GM19328 (cell line): ENCODE measurements at regions not wholly inside any gene's neighbourhood (a gene's known extent, or its start where the extent isn't known, plus 50 kb on each side); places are given as distances from the start of the nearest gene placed in this dataset.
"Not testable (repeated sequence)": the region's sequence is repeated elsewhere in the genome, so short reads cannot be mapped to it uniquely, and the experiment has no call there.

Source experiments
- ATAC-seq: cut with Tn5 transposase; IDR thresholded peaks from one replicate; pipeline ENCODE4 v1.9.1; 2021; ENCODE audit warnings: mild to moderate bottlenecking, moderate library complexity; ENCODE audit not compliant: unreplicated experiment

- ATAC-seq: no peak
These were observed 100.6 kb upstream of the PNPLA4 start for GRCh38 chrX:8027827-8028226.

- no peak for ATAC-seq
These were observed 98.5 kb upstream of the PNPLA4 start for GRCh38 chrX:8025705-8026104.

DNA sequence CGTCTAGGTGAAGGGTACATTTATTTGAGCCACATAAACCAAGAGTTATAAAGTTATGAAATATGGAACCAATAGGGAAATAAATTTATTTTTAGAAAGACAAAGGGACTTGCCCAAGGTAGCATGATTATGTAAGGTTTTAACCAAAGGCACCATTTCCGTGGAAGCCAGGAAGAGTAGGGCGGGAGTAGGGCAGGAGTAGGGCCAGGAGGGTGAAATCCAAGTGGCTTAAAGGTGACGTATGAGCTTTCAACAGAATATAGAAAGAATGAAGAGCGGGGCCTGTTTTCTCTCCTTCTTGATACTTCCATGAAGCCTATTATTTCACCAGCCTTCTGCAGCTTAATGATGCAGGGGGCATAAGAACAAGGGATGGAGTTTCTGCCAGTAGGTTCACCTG lies 91.7 kb upstream of the PNPLA4 start:
- no peak for ATAC-seq

DNA sequence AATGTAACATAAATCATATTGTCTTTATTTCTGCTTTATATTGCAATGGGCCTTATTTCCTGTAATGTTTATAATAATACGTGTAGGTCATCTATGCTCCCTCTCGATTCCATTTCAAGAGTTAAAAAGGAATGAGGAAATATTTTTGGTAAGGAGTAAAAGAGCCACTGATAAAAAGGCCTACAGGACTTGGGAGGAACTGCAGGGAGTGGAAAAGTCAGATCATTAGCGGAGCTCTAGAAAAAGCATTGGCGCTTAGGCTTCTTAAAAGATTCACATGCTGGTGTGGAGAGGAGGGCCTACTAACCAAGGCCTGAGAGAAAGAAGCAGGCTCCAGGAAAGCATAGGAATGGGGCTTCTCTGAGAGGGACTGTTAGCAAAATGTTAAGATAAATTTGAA lies 82.9 kb upstream of the PNPLA4 start:
- no peak for ATAC-seq

GRCh38 chrX:8005678-8006347 lies 78.6 kb upstream of the PNPLA4 start:
- no peak for ATAC-seq

DNA sequence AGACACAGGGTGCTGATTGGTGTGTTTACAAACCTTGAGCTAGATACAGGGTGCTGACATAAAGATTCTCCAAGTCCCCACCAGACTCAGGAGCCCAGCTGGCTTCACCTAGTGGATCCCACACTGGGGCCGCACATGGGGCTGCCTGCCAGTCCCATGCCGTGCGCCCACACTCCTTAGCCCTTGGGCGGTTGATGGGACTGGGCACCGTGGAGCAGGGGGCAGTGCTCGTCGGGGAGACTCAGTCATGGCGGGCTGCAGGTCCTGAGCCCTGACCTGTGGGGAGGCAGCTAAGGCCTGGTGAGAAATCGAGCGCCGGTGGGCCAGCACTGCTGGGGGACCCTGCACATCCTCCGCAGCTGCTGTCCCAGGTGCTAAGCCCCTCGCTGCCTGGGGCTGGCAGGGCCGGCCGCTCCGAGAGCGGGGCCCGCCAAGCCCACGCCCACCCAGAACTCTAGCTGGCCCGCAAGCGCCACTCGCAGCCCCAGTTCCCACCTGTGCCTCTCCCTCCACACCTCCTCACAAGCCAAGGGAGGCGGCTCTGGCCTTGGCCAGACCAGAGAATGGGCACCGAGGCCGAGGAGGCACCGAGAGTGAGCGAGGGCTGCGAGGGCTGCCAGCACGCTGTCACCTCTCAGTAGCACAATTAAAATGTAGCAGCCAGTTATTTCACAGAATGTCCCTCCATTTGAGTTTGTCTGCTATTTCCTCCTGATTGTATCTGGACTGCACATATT lies 76.1 kb upstream of the PNPLA4 start:
- no peak for ATAC-seq

- ATAC-seq: no peak
These were observed 69.6 kb upstream of the PNPLA4 start for GRCh38 chrX:7996851-7997250.

- peak; percentile 66 for ATAC-seq
These were observed 69.2 kb upstream of the PNPLA4 start for GRCh38 chrX:7996414-7996813.

DNA sequence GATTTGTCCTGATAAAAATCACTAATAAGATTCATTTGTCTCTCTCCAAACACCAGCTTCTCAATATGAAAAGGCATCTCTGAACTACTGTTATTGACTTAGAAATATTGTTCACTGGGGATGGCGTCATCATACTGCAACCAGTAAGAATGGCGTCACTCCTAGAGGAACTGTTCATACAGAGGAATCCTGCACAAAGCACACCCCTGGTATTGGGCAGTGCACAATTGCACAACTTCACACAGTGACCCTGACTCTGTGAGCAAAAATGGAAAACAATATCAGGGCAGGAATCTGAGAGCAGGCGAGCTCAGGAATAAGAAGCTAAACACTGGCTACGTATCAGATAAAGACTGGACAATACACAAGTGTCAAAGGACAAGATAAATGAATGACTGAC lies 66.7 kb upstream of the PNPLA4 start:
- no peak for ATAC-seq

DNA sequence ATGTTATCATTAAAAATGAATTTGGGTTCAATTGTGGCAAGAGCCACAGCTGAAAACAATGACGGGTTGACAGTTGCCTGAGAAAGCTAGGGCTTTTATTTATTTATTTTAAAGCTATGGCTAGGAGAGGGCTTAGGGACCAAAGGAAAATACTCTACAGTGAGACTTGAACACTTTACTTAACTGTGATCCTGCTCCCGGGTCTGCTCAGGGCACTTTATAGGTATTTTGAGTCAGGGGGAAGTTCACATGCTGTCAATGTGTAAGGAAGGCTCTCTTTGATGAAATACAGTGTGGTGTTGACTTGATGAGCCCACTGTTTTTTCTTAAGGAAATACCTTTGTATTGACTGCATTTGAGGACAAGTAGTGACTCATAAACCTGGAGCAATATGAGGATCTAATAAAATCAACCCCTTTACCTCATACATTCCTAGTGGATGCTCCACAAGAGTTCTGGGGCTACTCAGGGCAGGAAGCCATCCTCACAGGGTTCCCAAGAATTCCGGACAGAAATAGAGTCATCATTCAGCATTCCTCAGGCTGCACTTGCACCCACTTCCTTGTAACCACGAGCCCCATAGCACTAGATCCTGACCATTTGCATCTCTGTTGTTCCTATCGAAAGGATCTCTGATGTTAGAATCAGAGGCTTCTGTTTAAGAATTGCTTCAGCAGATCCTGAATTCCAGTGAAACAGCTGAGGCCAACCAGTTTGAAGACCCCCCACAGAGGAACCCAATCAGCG lies 61.0 kb upstream of the PNPLA4 start:
- ATAC-seq: not testable (repeated sequence)

DNA sequence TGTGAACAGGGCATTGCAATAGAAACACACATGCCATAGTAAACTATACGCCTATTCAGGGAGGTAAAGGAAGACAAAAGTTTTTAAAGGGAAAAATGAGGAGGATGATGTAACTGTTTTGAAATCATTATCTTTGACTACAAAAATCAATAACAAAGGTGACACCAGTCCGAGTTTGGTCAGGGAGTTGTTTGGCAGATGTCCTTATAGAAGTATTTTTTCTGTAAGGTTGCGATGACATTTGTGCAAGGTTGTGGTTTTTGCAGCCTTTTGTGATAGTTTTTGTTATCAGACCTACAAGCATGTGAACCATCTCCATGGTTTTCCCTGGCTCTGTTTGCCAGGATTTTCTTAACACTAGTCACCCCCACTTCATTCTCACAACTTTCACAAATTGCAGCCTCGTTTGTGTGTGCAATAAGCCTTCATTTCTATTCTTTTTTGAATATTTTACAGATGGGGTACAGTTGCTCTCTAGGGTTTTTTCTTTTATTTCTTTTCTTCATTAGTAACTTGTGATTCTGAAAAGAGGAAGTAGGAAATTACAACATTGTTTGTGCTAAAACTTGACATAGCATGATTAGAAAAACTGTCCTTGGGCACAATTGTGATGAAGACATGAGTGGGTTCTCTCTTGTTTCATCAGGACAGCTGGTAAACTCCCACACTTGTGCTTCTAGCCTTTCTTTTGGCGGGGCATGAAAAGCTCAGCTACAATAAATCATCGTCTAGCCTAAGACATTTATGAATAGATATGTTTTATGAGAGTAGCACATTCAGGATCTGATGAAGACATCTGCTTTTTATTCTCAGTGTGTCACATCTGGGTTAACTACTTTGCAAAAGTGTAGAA lies 60.2 kb upstream of the PNPLA4 start:
- ATAC-seq: peak; percentile 58

DNA sequence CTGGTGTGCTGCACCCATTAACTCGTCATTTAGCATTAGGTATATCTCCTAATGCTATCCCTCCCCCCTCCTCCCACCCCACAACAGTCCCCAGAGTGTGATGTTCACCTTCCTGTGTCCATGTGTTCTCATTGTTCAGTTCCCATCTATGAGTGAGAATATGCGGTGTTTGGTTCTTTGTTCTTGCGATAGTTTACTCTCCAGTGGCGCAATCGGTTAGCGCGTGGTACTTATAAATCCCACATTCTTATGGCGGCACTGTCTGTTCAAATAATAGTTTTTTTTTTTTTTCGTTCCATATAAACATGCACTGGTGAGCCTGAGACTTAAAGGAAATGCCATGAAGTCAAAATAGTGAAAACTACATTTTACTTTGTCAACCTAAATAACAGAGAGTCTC lies 59.5 kb upstream of the PNPLA4 start:
- not testable (repeated sequence) for ATAC-seq

DNA sequence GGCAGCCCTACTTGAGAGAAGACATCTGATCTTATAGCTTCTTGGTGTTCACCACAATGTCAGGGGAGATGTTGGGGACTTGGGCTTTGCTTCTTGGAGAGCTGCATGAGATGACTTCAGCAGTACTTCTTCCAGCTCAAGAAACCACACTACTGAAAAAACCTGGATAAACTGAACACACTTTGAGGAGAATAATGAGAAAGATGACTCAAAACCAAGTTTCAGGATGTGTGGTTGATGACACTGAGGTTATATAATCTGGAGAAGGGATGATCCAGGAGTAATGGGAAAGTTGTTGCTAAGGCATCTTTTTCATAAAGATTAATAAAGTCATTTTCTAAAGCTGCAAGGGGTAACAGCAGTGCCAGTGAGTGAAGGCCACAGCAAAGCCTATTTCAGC lies 58.4 kb upstream of the PNPLA4 start:
- no peak for ATAC-seq

- no peak for ATAC-seq
These were observed 56.4 kb upstream of the PNPLA4 start for GRCh38 chrX:7983581-7983980.
